Common myeloid progenitor, CD34-positive (primary cell): ENCODE measurements at regions not wholly inside any gene's neighbourhood (a gene's known extent, or its start where the extent isn't known, plus 50 kb on each side); places are given as distances from the start of the nearest gene placed in this dataset.

ENCODE experiments used
- CTCF ChIA-PET: fragments of 350-600 bp; sonication (Branson Sonifier 250); formaldehyde crosslinking; loops from one replicate; lab custom pipeline; 2021; ENCODE audit warnings: antibody characterized with exemption; lab: Charles Lee
- POLR2A ChIA-PET: fragments of 350-600 bp; sonication (Branson Sonifier 250); formaldehyde crosslinking; loops from one replicate; lab custom pipeline; 2021; ENCODE audit warnings: antibody characterized with exemption; lab: Charles Lee
- DNase-seq, 3 donors: peaks; one replicate each; pipeline versions ENCODE4 v3.0.0 to v3.0.0-alpha.2; 2013
- H3K27ac ChIP-seq, 2 experiments: 1 replicate in 1 of 2; 2 replicates in 1 of 2; pipeline ENCODE4 v1.7.0; 2013; ENCODE audit warnings: inconsistent platforms in 2 of 2, low read length in 2 of 2, mild to moderate bottlenecking in 2 of 2, low read depth in 1 of 2, moderate library complexity in 1 of 2; ENCODE audit not compliant: severe bottlenecking in 2 of 2, insufficient read depth in 1 of 2, poor library complexity in 1 of 2
- H3K27me3 ChIP-seq, 5 experiments: replicated peaks in 2 of 5; 1 replicate in 3 of 5; 2 replicates in 2 of 5; pipeline versions ENCODE4 v1.6.1 to v1.7.0; 2013; ENCODE audit warnings: low read length in 4 of 5, mild to moderate bottlenecking in 2 of 5, moderate library complexity in 2 of 5, inconsistent platforms in 1 of 5; ENCODE audit not compliant: insufficient read depth in 5 of 5, control insufficient read depth in 4 of 5
- H3K36me3 ChIP-seq, 4 experiments: 1 replicate in 2 of 4; 2 replicates in 2 of 4; pipeline versions ENCODE4 v1.6.1 to v1.7.0; 2013; ENCODE audit warnings: low read length in 3 of 4, control low read depth in 1 of 4, mild to moderate bottlenecking in 1 of 4; ENCODE audit not compliant: control insufficient read depth in 4 of 4, insufficient read depth in 4 of 4
- H3K4me1 ChIP-seq, 4 experiments: 1 replicate in 3 of 4; 2 replicates in 1 of 4; pipeline versions ENCODE4 v1.6.1 to v1.7.1; 2013; ENCODE audit warnings: low read length in 3 of 4, mild to moderate bottlenecking in 3 of 4, control low read depth in 1 of 4, inconsistent platforms in 1 of 4, moderate library complexity in 1 of 4; ENCODE audit not compliant: control insufficient read depth in 4 of 4, insufficient read depth in 4 of 4; ENCODE audit errors: control extremely low read depth in 1 of 4
- H3K4me3 ChIP-seq, 7 experiments: 1 replicate in 4 of 7; 2 replicates in 3 of 7; pipeline versions ENCODE4 v1.5.1 to v1.7.0; 2013; ENCODE audit warnings: mild to moderate bottlenecking in 7 of 7, low read length in 6 of 7, moderate library complexity in 6 of 7, inconsistent platforms in 2 of 7, low read depth in 2 of 7, control low read depth in 1 of 7; ENCODE audit not compliant: insufficient read depth in 4 of 7, control insufficient read depth in 1 of 7; ENCODE audit errors: extremely low read depth in 1 of 7
- H3K9me3 ChIP-seq, 5 experiments: 1 replicate in 4 of 5; 2 replicates in 1 of 5; pipeline versions ENCODE4 v1.6.1 to v1.7.1; 2013; ENCODE audit warnings: low read length in 4 of 5, mild to moderate bottlenecking in 2 of 5, inconsistent platforms in 1 of 5, low read depth in 1 of 5, moderate library complexity in 1 of 5; ENCODE audit not compliant: control insufficient read depth in 4 of 5, insufficient read depth in 2 of 5; ENCODE audit errors: control extremely low read depth in 1 of 5
- WGBS: methylation state at CpG from one replicate; pipeline ENCODE4 v1.1.5; 2013; ENCODE audit not compliant: insufficient coverage; 5-methylcytosine and 5-hydroxymethylcytosine counted together

DNA sequence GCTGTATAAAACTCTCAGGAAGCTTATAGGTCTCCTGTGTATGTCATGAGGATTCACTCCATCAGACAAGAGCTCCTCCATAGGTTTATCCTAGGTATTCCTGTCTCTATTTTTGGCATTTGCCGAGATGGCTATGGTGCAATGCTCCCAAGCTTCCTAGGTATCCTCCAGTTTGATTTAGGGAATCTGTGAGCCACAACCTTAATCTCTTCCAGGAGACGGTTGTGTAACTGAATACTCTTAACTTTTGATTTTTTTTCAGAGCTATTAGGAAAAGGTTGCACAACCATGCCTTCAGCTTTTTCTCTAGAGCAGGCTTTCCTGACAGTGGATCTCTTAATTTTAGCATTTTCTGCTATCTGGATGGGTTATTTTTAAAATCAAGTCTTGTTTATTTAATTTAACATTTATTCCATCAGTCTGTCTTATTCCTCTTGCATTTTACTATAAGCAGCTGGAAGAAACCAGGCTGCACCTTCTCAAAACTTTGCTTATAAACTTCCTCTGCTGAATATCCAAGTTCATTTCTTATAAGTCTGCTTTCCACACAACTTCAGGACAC is 69.4 kb upstream of the BACE2 start:
- Histone ChIP-seq H3K4me1 (peaks cover 0 to 14% (median 10%) of the 10 kb centered on the region in 4 experiments), H3K4me3 (no peak overlapping the region), H3K9me3 (peaks cover 0 to 5% (median 3%) of the 10 kb centered on the region in 5 experiments), H3K36me3 (no peaks in the 10 kb centered on the region), H3K27ac (no peak overlapping the region), H3K27me3 (no peaks in the 10 kb centered on the region)
- CTCF ChIA-PET: no interaction called here
- no peak for DNase-seq
- POLR2A ChIA-PET: no interaction called here
- WGBS: 79% methylated on average over 2 of the region's 2 CpGs

DNA sequence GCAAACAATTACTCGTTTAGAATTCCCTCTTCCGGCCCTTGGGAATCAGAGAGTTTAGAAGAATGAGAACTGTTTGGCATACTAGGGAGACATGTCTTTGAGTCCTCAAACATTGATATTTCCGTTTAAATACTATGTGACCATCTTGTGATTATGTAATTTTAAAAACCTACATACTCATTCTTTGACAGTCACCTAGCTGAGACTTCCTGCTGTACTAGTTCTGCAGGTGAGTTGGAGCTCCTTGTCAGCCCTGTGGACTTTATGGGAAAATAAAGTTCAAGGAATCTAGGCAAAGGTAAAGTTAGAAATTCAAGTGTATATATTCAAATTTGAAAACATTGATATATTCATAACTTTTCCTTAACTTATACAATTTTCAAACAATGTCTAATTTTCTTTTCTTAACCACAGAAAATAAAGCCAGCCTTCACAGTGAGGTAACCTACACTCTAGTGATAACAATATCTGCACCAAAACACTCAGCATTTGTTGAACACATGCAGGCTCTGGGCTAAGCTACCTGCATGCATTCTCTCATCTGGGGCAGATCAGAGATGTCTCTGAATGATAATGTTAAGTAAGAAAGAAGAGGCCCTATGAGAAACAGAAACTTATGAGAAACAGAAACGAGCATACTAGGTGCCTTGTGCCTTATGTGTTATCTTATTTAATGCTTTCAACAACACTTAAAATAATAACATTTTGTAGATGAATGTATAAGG is 67.0 kb upstream of the BACE2 start:
- Histone ChIP-seq H3K27ac (no peak overlapping the region), H3K4me1 (peaks cover 0 to 12% (median 10%) of the 10 kb centered on the region in 4 experiments), H3K36me3 (no peaks in the 10 kb centered on the region), H3K27me3 (no peaks in the 10 kb centered on the region), H3K4me3 (no peak overlapping the region), H3K9me3 (peaks cover 0 to 5% (median 3%) of the 10 kb centered on the region in 5 experiments)
- CTCF ChIA-PET: interaction anchor here (1.3 kb wide), 1 partner anchor 10 kb away, joined by 3 read pairs; no protein-coding TSS in a partner anchor
- POLR2A ChIA-PET: no interaction called here
- DNase-seq: no peak
- no CpG with 5 or more reads among the region's 4 CpGs for WGBS

DNA sequence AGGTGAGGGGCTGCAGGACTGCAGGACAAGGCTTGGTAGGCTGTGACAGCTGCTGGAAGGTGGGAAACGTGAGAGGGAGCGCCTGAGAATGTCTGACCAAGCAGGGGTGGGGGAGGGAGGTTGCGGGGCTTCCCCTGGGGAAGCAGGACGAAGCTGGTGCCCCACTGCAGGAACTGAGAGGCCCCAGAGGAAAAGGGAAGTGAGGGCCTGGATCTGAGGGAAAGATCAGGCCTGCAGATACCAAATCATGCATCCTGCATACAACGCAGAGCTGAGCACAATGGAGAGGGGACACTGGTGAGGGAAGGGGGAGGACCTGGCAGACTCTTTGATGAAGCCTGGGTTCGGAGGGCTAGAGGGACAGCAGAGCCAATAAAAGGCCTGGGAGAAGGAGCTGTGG is 65.7 kb upstream of the BACE2 start:
- 8% methylated on average over 4 of the region's 6 CpGs for WGBS
- peak in 2 of 3 donors; percentile 13 to 22 for DNase-seq
- H3K27me3 ChIP-seq: no peaks in the 10 kb centered on the region

DNA sequence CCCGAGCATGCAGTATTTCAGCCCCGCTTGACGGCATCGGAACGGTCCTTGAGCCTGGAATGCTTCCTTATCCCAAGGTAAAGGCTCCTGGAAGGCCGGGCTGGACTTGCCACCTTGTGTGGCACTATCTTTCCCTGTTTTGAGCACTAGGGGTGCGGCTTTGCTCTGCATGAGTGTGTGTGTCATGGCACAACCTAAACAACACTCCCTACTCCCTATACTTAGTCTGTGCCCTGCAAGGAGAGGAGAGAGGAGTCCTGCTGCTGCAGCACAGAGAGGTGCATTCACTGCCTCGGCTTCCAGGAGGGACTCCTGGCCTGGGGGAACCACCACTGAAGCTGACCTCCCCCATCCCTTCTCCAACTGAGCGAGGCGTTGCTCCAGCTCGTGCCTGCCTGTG is 60.4 kb upstream of the BACE2 start:
- CTCF ChIA-PET: no interaction called here
- POLR2A ChIA-PET: no interaction called here
- H3K9me3 ChIP-seq: no peaks in the 10 kb centered on the region

More for the DNA sequence above, 65.7 kb upstream of the BACE2 start:
- Histone ChIP-seq H3K4me1 (peaks cover 0 to 11% (median 9%) of the 10 kb centered on the region in 4 experiments), H3K4me3 (no peak overlapping the region), H3K36me3 (no peaks in the 10 kb centered on the region), H3K9me3 (peaks cover 0 to 5% (median 3%) of the 10 kb centered on the region in 5 experiments), H3K27ac (no peak overlapping the region)
- ChIA-PET CTCF (no interaction called here), POLR2A (interaction anchor here (0.6 kb wide), 1 partner anchor 24 kb away, joined by 3 read pairs; no protein-coding TSS in a partner anchor)

DNA sequence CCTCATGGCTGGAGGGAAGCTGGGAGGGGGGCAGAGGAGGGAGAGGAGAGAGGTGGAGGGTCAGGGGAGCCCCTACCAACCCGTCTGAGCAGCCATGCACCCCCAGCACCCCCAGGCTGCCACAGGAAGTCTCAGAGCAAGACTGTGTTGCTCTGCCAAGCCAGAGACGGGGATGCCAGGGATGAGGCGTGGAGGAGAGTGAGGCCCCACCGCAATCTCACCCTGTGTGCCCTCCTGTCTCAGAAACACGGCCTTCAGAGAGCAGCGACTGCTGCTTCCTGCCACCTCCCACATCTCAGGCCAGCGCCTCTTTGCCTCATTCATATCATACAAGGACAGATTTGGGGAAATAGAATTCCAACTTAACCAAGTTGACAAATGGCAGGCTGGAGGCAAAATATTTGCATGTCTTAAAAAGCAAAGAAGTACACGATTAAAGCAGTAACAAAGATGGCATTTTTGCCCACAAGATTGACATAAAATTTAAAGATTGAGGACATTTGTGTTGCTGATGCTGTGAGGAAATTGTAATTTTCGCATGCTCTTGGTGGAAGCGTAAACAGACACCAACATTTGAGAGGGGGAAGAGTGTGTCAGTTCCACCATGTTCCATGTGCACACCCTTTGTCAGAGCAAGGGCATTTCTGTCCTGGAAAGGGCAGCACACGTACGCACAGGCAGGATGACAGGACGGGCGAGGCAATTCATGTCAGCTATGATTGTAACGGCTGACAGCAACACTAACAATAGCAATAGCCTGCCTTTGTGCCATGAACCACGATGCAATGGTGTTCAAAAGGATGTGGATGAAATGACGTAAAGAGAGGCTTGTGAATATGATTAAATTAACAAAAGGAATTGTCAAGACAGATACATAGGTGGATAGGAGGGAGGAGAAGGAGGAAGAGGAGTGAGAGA is 59.0 kb upstream of the BACE2 start:
- 76% methylated on average over 10 of the region's 17 CpGs for WGBS
- Histone ChIP-seq H3K4me3 (peak overlapping the region in 1 of 7 experiments; percentile 42), H3K4me1 (peaks cover 3 to 25% (median 20%) of the 10 kb centered on the region in 4 experiments), H3K27me3 (no peaks in the 10 kb centered on the region), H3K9me3 (no peaks in the 10 kb centered on the region), H3K36me3 (no peaks in the 10 kb centered on the region), H3K27ac (no peak overlapping the region)
- ChIA-PET POLR2A (interaction anchor here (0.6 kb wide), 1 partner anchor 479 kb away, joined by 3 read pairs; no protein-coding TSS in a partner anchor), CTCF (no interaction called here)
- peak in 2 of 3 donors; percentile 23 to 52 for DNase-seq

More for the DNA sequence above, 60.4 kb upstream of the BACE2 start:
- DNase-seq: no peak
- no peaks in the 10 kb centered on the region for H3K27me3 ChIP-seq
- H3K4me1 ChIP-seq: peaks cover 1 to 13% (median 10%) of the 10 kb centered on the region in 4 experiments
- H3K27ac ChIP-seq: no peak overlapping the region
- no peaks in the 10 kb centered on the region for H3K36me3 ChIP-seq
- WGBS: 98% methylated on average over 7 of the region's 11 CpGs
- H3K4me3 ChIP-seq: no peak overlapping the region

DNA sequence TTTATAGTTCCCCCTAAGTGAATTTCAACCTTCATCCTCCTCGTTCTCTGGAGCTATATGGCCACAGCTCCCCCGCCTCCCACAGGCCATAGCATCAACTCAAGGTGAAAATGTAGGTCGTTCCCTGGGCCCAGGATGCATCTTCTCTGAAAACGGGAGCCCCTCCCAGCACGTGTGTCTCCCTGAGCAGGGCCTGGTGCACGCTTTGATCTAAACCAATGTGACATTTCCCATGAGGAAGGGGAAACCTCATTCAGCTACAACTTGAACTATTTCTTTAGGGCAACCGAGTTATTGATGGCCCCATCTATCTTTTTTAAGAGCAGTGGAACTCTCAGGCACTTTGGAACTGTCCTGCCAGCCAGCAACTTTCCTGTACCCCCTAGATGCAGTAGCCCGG is 57.8 kb upstream of the BACE2 start:
- ChIA-PET CTCF (interaction anchor here (0.8 kb wide), 1 partner anchor 12 kb away, joined by 3 read pairs; no protein-coding TSS in a partner anchor), POLR2A (no interaction called here)
- peaks cover 3 to 27% (median 22%) of the 10 kb centered on the region in 4 experiments for H3K4me1 ChIP-seq
- H3K36me3 ChIP-seq: no peaks in the 10 kb centered on the region
- H3K4me3 ChIP-seq: no peak overlapping the region
- DNase-seq: no peak
- no peaks in the 10 kb centered on the region for H3K27me3 ChIP-seq
- H3K27ac ChIP-seq: no peak overlapping the region
- WGBS: 94% methylated on average over 8 of the region's 8 CpGs
- no peaks in the 10 kb centered on the region for H3K9me3 ChIP-seq
